Muscle of leg (tissue), 3 donors: ENCODE measurements at regions not wholly inside any gene's neighbourhood (a gene's known extent, or its start where the extent isn't known, plus 50 kb on each side); places are given as distances from the start of the nearest gene placed in this dataset.
A peak's percentile ranks its signal among the peaks of the same experiment; 100 is the strongest.

Source experiments
- DNase-seq: peaks from one replicate; pipeline ENCODE4 v3.0.0; 2013
- H3K27ac ChIP-seq: one replicate; pipeline ENCODE4 v1.5.1; 2013; ENCODE audit warnings: mild to moderate bottlenecking, low read length, control low read depth
- H3K27me3 ChIP-seq: one replicate; pipeline ENCODE4 v1.6.1; 2013; ENCODE audit warnings: low read length; ENCODE audit not compliant: control insufficient read depth, insufficient read depth
- H3K36me3 ChIP-seq: one replicate; pipeline ENCODE4 v1.6.1; 2013; ENCODE audit warnings: low read length; ENCODE audit not compliant: control insufficient read depth, insufficient read depth
- H3K4me1 ChIP-seq: one replicate; pipeline ENCODE4 v1.6.1; 2013; ENCODE audit warnings: low read length; ENCODE audit not compliant: control insufficient read depth, insufficient read depth
- H3K4me3 ChIP-seq: one replicate; pipeline ENCODE4 v1.5.1; 2013; ENCODE audit warnings: low read length, control low read depth
- H3K9me3 ChIP-seq: replicated peaks from 2 replicates; pipeline ENCODE4 v1.6.1; 2013; ENCODE audit warnings: low read depth, low read length; ENCODE audit not compliant: control insufficient read depth
- WGBS: methylation state at CpG from one replicate; pipeline ENCODE4 v1.1.5; 2013; ENCODE audit warnings: missing lambda C conversion rate; ENCODE audit not compliant: insufficient coverage; 5-methylcytosine and 5-hydroxymethylcytosine counted together

DNA sequence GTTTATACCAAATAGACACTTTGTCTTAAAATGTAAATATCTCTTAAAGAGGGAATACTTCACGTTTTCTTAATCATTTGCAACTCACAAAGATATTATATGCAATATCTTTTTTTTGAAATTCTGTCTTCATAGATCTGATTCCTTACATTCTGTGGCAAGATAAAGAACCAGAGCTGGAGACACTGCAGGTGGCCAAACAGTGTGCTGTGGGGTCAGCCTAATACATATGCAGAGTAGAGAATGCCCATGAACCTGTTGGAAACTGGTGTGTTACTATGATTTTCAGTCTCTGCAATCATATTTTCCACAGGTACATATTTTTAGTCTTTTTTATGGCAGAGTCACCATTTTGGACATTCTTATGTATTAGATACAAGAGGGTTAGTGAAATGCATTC, 229.6 kb upstream of the CHST9 start:
- no CpG with 5 or more reads among the region's 1 CpG for WGBS
- no peaks in the 10 kb centered on the region for H3K9me3 ChIP-seq
- peak overlapping the region; percentile 78 for H3K27ac ChIP-seq
- no peaks in the 10 kb centered on the region for H3K27me3 ChIP-seq
- DNase-seq, result no peak
- no peaks in the 10 kb centered on the region for H3K36me3 ChIP-seq
- H3K4me1 ChIP-seq, result peaks cover 9% of the 10 kb centered on the region
- no peak overlapping the region for H3K4me3 ChIP-seq

DNA sequence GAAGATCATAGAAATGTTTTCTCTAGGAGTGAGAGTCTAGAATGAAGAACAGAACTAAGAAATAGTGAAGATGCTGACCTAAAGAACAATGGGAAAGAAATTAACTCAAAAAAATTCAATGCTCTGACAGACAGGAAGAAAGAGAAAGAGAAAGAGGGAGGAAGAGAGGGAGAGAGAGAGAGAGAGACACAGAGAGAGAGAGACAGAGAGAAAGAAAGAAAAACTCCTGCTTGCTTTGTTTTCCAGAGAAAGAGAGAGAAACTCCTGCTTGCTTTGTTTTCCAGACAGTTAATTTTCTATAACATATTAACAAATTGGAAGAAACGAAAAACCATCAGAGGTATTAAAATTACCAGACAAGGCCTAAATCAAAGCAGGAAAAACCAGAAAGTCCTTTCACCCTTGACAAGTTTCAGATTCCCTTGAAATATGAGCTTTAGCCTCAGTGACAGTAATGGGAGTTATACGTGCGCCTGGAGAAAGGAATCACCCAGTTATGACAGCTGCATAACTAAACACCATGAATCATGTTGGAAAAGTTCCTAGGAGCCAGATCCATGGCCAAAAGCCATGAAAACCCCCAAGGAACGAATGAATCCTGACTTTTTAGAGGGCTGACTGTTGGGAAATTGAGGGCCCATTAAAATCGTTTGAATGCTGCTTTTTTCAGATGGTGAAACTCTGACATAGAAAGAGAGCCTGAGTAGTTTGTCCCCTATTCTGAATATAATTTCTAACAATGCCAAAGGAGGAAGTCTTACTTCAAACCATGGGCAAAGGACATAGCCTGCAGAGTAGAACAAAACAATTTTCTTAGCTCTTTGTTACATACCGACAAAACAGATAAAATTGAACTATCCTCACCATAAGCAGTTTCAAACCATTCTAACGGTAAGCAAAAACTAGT, 228.6 kb upstream of the CHST9 start:
- no peaks in the 10 kb centered on the region for H3K36me3 ChIP-seq
- H3K27me3 ChIP-seq, result no peaks in the 10 kb centered on the region
- no peaks in the 10 kb centered on the region for H3K9me3 ChIP-seq
- H3K4me3 ChIP-seq, result no peak overlapping the region
- peak; percentile 96 for DNase-seq
- H3K27ac ChIP-seq, result peak overlapping the region; percentile 78
- 35% methylated on average over 3 of the region's 7 CpGs for whole genome bisulfite sequencing
- H3K4me1 ChIP-seq, result peaks cover 9% of the 10 kb centered on the region

DNA sequence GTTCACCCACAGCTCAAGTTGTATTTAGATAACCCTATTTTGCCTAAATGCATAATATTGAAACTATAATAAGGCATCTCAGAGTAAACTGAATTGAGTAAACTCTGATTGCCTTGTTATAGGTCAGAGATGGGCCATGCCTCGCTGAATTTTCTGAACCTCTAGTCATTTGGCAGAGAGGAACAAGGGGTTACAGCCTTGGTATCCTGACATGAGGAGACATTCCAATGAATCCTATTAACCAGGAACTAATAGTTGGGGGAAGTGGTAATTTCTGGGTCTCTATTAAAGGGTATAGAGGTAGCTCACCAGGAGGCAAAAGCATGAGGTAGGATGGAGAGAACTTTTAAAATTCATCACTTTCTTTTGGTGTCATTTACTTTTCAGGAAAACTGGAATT, 227.4 kb upstream of the CHST9 start:
- Histone ChIP-seq H3K9me3 (no peaks in the 10 kb centered on the region), H3K4me1 (peaks cover 9% of the 10 kb centered on the region), H3K36me3 (no peaks in the 10 kb centered on the region), H3K27me3 (no peaks in the 10 kb centered on the region), H3K27ac (no peak overlapping the region), H3K4me3 (no peak overlapping the region)
- no peak for DNase-seq
- 40% methylated on average over 1 of the region's 1 CpG for WGBS

DNA sequence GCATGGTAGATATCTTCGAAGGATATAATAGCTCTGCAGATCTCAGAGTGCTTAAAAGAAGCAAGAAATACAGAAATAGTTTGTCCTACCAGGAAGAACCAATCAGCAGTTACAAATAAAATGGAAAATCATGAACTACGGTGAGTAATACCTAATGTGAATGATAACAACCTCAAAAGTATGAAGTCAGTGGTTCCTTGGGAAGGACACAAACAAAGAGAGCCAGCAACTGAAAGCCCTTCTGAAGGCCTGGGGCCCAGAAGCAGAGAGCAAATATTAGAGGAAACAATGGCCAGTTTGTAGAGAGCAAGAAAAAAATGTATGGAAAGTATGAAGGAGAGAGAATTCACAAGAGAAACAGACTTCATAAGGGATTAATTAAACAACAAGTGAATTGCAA, 226.8 kb upstream of the CHST9 start:
- DNase-seq, result peak; percentile 50
- H3K4me3 ChIP-seq, result no peak overlapping the region
- no CpG with 5 or more reads among the region's 2 CpGs for WGBS

DNA sequence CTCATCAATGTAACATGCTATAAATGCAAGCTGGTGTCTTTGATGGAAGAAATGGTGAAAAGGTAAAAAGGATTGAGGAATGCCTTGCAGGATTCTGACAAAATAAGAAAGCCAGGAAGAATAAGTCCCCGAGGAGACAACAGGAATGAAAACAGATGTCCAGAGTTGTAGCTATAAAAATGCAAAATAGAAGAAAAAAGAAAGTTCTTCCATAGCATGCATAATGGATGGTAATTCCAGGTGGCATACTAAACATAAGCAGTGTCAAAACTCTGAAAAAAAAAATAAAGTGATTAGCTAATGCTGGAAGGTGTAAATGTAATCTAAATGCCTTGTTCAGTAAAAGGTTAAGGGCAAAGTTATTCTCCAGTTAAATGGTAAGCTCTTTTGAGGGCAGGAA, 225.9 kb upstream of the CHST9 start:
- Histone ChIP-seq H3K9me3 (no peaks in the 10 kb centered on the region), H3K4me3 (no peak overlapping the region), H3K27ac (no peak overlapping the region), H3K4me1 (peaks cover 9% of the 10 kb centered on the region), H3K36me3 (no peaks in the 10 kb centered on the region), H3K27me3 (no peaks in the 10 kb centered on the region)
- peak; percentile 55 for DNase-seq
- WGBS, result 30% methylated on average over 1 of the region's 1 CpG

More for the DNA sequence above, 226.8 kb upstream of the CHST9 start:
- Histone ChIP-seq H3K27me3 (no peaks in the 10 kb centered on the region), H3K36me3 (no peaks in the 10 kb centered on the region), H3K4me1 (peaks cover 9% of the 10 kb centered on the region), H3K27ac (no peak overlapping the region), H3K9me3 (no peaks in the 10 kb centered on the region)

DNA sequence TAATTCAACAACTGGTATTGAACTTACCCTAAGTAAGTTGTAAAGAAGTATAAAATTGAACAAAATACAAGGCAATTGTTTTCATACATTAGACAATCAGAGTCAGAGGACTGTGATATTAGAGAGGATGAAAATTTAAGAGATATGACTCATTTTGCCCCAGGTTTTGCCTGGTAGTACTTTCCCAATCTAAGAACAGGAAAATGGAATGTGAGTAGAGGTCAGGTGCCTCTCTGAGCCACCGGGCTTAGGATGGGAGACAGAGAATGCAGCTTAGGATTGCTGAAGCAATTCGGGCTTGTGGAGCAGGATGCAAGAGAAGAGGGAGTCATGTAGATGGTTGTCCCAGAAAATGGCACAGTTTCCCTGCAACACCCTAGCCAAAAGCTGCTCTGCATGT, 219.7 kb upstream of the CHST9 start:
- Histone ChIP-seq H3K9me3 (no peaks in the 10 kb centered on the region), H3K36me3 (no peaks in the 10 kb centered on the region), H3K27ac (no peak overlapping the region), H3K27me3 (no peaks in the 10 kb centered on the region), H3K4me1 (no peaks in the 10 kb centered on the region), H3K4me3 (no peak overlapping the region)
- WGBS, result 78% methylated on average over 2 of the region's 2 CpGs
- DNase-seq, result no peak

DNA sequence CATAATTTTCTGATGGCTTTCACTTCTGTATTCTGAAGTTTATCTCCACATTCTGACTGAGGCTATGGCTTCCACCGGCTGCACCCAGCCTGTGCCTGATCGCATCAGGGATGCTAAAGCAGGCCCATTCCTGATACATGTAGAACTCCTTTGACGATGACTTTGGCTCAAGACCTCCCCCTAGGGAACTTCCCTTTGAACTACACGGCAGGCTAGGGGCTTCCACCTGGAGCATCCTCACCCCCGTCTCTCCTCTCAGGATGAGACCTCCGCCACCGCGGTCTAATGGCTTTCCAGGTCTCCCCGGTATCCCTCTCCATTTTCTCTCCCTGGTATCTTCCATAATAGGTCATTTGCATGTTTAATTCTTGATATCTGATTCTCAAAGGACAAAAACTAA, 214.9 kb upstream of the CHST9 start:
- DNase-seq, result no peak
- WGBS, result 55% methylated on average over 5 of the region's 9 CpGs
- no peaks in the 10 kb centered on the region for H3K4me1 ChIP-seq

DNA sequence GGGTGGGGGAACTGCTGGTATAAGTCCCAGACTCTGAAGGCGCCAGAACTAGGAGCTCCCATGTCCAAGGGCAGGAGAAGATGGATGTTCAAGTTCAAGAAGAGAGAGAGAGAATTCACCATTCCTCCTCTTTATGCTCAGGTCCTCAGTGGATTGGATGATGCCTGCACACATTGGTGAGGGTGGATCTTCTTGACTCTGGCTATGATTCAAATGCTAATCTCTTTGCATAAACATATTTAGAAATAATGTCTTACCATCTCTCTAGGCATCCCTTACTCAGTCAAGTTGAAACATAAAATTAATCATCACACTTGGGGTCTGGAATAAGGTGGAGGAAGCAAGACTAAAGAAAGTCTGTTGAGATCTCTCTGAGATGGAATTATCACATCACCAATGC, 210.6 kb upstream of the CHST9 start:
- no peak for DNase-seq
- Histone ChIP-seq H3K27ac (no peak overlapping the region), H3K36me3 (no peaks in the 10 kb centered on the region), H3K9me3 (no peaks in the 10 kb centered on the region), H3K27me3 (no peaks in the 10 kb centered on the region), H3K4me1 (no peaks in the 10 kb centered on the region), H3K4me3 (no peak overlapping the region)
- WGBS, result no CpG with 5 or more reads among the region's 1 CpG

More for the DNA sequence above, 214.9 kb upstream of the CHST9 start:
- Histone ChIP-seq H3K4me3 (no peak overlapping the region), H3K27ac (no peak overlapping the region), H3K9me3 (no peaks in the 10 kb centered on the region), H3K27me3 (no peaks in the 10 kb centered on the region), H3K36me3 (no peaks in the 10 kb centered on the region)

DNA sequence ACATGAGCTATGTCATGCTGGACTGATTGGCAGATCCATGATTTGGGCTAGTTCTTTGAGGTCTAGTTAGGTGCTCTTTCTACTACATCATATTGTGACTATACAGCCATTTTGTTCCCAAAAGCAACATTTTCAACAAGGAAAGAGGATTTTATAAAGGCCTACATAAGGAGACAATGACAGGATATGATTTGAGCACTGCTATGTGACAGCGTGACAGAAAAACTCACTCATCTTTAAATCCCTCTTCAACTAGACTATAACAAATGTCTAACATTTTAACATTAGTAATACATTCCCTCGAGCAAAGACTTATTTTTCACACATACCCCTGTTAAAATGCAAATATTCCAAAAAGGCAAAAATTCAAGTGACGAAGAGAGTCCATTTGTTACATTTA, 209.6 kb upstream of the CHST9 start:
- Histone ChIP-seq H3K4me3 (no peak overlapping the region), H3K9me3 (no peaks in the 10 kb centered on the region), H3K27ac (no peak overlapping the region), H3K27me3 (no peaks in the 10 kb centered on the region), H3K4me1 (no peaks in the 10 kb centered on the region), H3K36me3 (no peaks in the 10 kb centered on the region)
- 100% methylated on average over 1 of the region's 3 CpGs for WGBS
- DNase-seq, result no peak

DNA sequence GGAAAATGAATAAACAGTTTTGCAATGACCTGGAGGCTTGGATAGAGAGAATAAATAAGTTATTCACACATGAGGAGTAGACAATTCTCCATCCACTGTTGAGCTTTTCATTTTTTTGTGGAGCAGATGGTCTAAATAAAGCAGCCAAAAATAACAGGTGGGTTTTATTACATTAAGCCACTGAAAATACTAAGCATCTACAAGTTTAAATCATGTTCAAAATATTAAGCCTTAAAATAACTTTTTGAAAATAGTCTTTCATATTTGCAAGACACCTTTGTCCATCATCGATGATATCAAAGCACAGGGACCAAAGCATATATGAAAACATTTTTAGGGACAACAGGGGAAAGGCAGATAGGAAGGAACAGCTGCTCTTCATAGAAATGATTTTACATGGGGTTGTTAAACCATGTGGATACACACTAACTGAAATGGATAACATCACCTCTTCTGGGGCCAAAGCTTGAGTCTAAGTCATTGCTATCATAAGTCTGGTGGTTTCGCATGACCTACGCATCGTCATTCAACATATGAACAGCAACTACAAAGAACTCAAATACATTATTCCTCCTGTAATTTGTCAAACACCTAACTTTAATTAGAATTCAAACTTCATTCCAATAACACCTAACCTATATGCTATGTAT, 197.6 kb upstream of the CHST9 start:
- H3K4me3 ChIP-seq, result no peak overlapping the region
- H3K4me1 ChIP-seq, result no peaks in the 10 kb centered on the region
- DNase-seq, result peak; percentile 90
- H3K36me3 ChIP-seq, result no peaks in the 10 kb centered on the region
- no peaks in the 10 kb centered on the region for H3K9me3 ChIP-seq
- peak overlapping the region; percentile 48 for H3K27ac ChIP-seq
- 40% methylated on average over 3 of the region's 4 CpGs for WGBS
- no peaks in the 10 kb centered on the region for H3K27me3 ChIP-seq
